ENCODE measurements at regions not wholly inside any gene's neighbourhood (a gene's known extent, or its start where the extent isn't known, plus 50 kb on each side); places are given as distances from the start of the nearest gene placed in this dataset.

DNA sequence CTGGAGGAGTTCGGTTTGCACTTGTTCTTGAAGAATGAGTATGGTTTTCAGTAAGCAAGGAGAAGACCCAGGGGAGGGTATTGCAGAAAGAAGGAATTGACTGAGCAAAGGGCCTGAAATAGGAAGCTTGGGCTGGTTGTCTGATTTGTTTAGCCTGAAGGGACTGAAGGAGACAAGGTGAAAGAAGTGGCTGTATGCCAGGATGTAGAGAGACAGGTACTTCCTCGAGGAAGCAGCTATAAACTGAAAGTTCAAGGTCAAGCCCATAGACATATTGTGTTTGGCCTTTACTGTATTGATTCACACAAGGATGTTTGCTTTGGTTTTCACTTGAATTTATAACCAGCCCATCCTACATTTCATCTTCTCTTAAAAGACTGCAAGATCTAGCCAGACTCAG, 183.1 kb downstream of the PALM2AKAP2 start:
- TF ChIP-seq, protein P1, sequence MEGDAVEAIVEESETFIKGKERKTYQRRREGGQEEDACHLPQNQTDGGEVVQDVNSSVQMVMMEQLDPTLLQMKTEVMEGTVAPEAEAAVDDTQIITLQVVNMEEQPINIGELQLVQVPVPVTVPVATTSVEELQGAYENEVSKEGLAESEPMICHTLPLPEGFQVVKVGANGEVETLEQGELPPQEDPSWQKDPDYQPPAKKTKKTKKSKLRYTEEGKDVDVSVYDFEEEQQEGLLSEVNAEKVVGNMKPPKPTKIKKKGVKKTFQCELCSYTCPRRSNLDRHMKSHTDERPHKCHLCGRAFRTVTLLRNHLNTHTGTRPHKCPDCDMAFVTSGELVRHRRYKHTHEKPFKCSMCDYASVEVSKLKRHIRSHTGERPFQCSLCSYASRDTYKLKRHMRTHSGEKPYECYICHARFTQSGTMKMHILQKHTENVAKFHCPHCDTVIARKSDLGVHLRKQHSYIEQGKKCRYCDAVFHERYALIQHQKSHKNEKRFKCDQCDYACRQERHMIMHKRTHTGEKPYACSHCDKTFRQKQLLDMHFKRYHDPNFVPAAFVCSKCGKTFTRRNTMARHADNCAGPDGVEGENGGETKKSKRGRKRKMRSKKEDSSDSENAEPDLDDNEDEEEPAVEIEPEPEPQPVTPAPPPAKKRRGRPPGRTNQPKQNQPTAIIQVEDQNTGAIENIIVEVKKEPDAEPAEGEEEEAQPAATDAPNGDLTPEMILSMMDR (conservative IDR thresholded peaks at IDR 0.05), result no peak
- no peak for TF ChIP-seq ZFX (IDR thresholded peaks at IDR 0.05)
